ENCODE measurements at regions not wholly inside any gene's neighbourhood (a gene's known extent, or its start where the extent isn't known, plus 50 kb on each side); places are given as distances from the start of the nearest gene placed in this dataset.

DNA sequence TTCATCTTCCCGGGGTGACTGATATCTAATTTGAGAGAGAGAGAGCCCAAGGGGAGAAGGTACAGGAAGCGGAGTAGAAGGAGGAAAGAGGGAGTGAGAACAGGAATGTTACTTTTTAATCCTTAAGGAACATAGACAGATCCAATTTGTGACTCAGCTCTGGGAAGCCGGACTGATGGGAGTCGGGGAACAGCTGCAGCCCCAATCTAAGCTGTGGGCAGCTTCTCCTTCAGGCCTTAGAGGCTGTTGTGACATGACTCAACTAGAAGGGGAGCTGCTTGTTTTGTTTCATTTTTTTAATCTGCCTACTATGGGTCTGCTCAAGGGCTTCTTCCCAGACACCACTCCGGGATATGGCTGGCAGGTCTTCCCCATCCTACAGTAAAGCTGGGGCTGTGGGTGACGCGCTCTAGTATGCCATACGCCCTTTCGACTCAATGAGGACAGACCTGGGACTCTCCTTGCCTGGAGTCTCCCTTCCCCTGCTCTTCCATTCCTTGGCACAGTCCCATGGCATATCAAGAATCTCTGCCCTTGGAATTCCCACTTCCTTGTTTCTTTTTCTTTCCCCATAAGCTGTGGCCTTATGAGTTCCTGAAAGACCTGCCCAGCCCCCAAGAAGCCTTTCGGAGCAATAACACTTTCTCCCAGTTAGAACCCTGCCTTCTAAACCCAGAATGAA lies 103.3 kb upstream of the AKIP1 start:
- Histone ChIP-seq H3T11ph (ENCODE audit: low read length) (no peak overlapping the region), H2BK12ac (ENCODE audit: insufficient read length, low read depth, low read length) (no peak overlapping the region), H3K9ac (ENCODE audit: extremely low read depth, insufficient read length, low read length) (no peak overlapping the region), H3K23ac (ENCODE audit: insufficient read length, low read depth, low read length) (no peak overlapping the region), H3K4ac (ENCODE audit: low read depth, low read length) (no peak overlapping the region), H3K79me2 (ENCODE audit: insufficient read depth, low read length) (no peaks in the 10 kb centered on the region; the same call in 1 of the 2 replicates), H2BK5ac (ENCODE audit: insufficient read length, low read length) (no peak overlapping the region), H2BK120ac (ENCODE audit: low read depth, low read length, poor library complexity, severe bottlenecking) (no peak overlapping the region), H3K14ac (ENCODE audit: insufficient read depth, low read length) (no peak overlapping the region), H3K23me2 (ENCODE audit: insufficient read length, low read depth, low read length, poor library complexity, severe bottlenecking) (peaks cover 4% of the 10 kb centered on the region), H4K20me1 (ENCODE audit: control insufficient read depth, insufficient read depth, insufficient read length) (no peaks in the 10 kb centered on the region), H3K9me3 (ENCODE audit: control insufficient read depth, low read depth, low read length) (no peaks in the 10 kb centered on the region), H3K79me1 (ENCODE audit: insufficient read depth, low read depth, low read length, poor library complexity, severe bottlenecking) (no peaks in the 10 kb centered on the region), H4K8ac (replicated peaks; ENCODE audit: insufficient read length, low read depth, low read length) (no peak overlapping the region), H2BK20ac (ENCODE audit: low read depth, low read length, poor library complexity, severe bottlenecking) (no peak overlapping the region), H4K5ac (ENCODE audit: insufficient read length, low read depth, low read length) (no peak overlapping the region), H3K4me2 (ENCODE audit: insufficient read depth, insufficient read length, low read length) (no peak overlapping the region), H3K18ac (ENCODE audit: insufficient read length, low read depth, low read length) (no peak overlapping the region), H3K27ac (ENCODE audit: insufficient read length, low read depth, low read length) (no peak overlapping the region), H4K91ac (ENCODE audit: insufficient read length, low read depth, low read length) (no peak overlapping the region), H2AK5ac (ENCODE audit: insufficient read length, low read length) (no peak overlapping the region), H3K4me1 (ENCODE audit: insufficient read depth, low read length) (peaks cover 2% of the 10 kb centered on the region; the same call in 1 of the 2 replicates), H3K27me3 (ENCODE audit: insufficient read depth, low read length) (no peaks in the 10 kb centered on the region), H2AFZ (ENCODE audit: low read length) (no peak overlapping the region), H2BK15ac (ENCODE audit: low read depth, low read length) (no peak overlapping the region), H3K56ac (ENCODE audit: insufficient read length, low read depth, low read length) (no peak overlapping the region)
- WGBS (ENCODE audit: extremely low coverage, insufficient read length, low lambda C conversion rate): no CpG with 5 or more reads among the region's 10 CpGs
- Mint-ChIP-seq H3K9me3 (no peaks in the 10 kb centered on the region; a peak in 1 of 5 replicates), H3K4me3 (no peak overlapping the region), H3K36me3 (ENCODE audit: insufficient read depth in 1 of 3, low read depth in 3 of 3) (no peaks in the 10 kb centered on the region), H3K4me1 (peaks cover 37 to 47% of the 10 kb centered on the region in 2 experiments), H3K27me3 (ENCODE audit: low read depth) (no peaks in the 10 kb centered on the region; the same call in 1 of the 2 replicates), H3K27ac (no peak overlapping the region)
- TF ChIP-seq, protein P1, sequence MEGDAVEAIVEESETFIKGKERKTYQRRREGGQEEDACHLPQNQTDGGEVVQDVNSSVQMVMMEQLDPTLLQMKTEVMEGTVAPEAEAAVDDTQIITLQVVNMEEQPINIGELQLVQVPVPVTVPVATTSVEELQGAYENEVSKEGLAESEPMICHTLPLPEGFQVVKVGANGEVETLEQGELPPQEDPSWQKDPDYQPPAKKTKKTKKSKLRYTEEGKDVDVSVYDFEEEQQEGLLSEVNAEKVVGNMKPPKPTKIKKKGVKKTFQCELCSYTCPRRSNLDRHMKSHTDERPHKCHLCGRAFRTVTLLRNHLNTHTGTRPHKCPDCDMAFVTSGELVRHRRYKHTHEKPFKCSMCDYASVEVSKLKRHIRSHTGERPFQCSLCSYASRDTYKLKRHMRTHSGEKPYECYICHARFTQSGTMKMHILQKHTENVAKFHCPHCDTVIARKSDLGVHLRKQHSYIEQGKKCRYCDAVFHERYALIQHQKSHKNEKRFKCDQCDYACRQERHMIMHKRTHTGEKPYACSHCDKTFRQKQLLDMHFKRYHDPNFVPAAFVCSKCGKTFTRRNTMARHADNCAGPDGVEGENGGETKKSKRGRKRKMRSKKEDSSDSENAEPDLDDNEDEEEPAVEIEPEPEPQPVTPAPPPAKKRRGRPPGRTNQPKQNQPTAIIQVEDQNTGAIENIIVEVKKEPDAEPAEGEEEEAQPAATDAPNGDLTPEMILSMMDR (conservative IDR thresholded peaks at IDR 0.05): no peak
- no peak for DNase-seq

Measured in H9 (cell line).